H9 (cell line): ENCODE measurements at regions not wholly inside any gene's neighbourhood (a gene's known extent, or its start where the extent isn't known, plus 50 kb on each side); places are given as distances from the start of the nearest gene placed in this dataset.

Source experiments
- DNase-seq: peaks from one replicate; pipeline ENCODE4 v3.0.0-alpha.2; 2017
- H2AFZ ChIP-seq: one replicate; pipeline ENCODE4 v1.6.1; 2013; ENCODE audit warnings: mild to moderate bottlenecking, low read length, control low read depth, moderate library complexity
- H2AK5ac ChIP-seq: 2 replicates; pipeline ENCODE4 v1.6.1; 2013; ENCODE audit warnings: low read length, control low read depth, mixed read lengths; ENCODE audit not compliant: insufficient read length
- H2BK120ac ChIP-seq: one replicate; pipeline ENCODE4 v1.6.1; 2013; ENCODE audit warnings: low read depth, mild to moderate bottlenecking, low read length, control low read depth, inconsistent platforms; ENCODE audit not compliant: poor library complexity, severe bottlenecking
- H2BK12ac ChIP-seq: 2 replicates; pipeline ENCODE4 v1.6.1; 2013; ENCODE audit warnings: low read length, control low read depth, mixed read lengths, low read depth; ENCODE audit not compliant: insufficient read length
- H2BK15ac ChIP-seq: 2 replicates; pipeline ENCODE4 v1.6.1; 2013; ENCODE audit warnings: low read depth, low read length, control low read depth
- H2BK20ac ChIP-seq: one replicate; pipeline ENCODE4 v1.6.1; 2013; ENCODE audit warnings: low read depth, mild to moderate bottlenecking, low read length, control low read depth, inconsistent platforms; ENCODE audit not compliant: poor library complexity, severe bottlenecking
- H2BK5ac ChIP-seq: 2 replicates; pipeline ENCODE4 v1.6.1; 2013; ENCODE audit warnings: low read length, control low read depth, mixed read lengths; ENCODE audit not compliant: insufficient read length
- H3K14ac ChIP-seq: 2 replicates; pipeline ENCODE4 v1.6.1; 2013; ENCODE audit warnings: low read length, control low read depth; ENCODE audit not compliant: insufficient read depth
- H3K18ac ChIP-seq: 2 replicates; pipeline ENCODE4 v1.6.1; 2013; ENCODE audit warnings: low read depth, mild to moderate bottlenecking, mixed read lengths, low read length, control low read depth; ENCODE audit not compliant: insufficient read length
- H3K23ac ChIP-seq: 2 replicates; pipeline ENCODE4 v1.6.1; 2013; ENCODE audit warnings: low read length, control low read depth, mixed read lengths, low read depth; ENCODE audit not compliant: insufficient read length
- H3K23me2 ChIP-seq: 2 replicates; pipeline ENCODE4 v1.6.1; 2013; ENCODE audit warnings: low read depth, mild to moderate bottlenecking, mixed read lengths, low read length, control low read depth; ENCODE audit not compliant: insufficient read length, poor library complexity, severe bottlenecking
- H3K27ac ChIP-seq: 2 replicates; pipeline ENCODE4 v1.5.1; 2013; ENCODE audit warnings: low read length, control low read depth, mixed read lengths, low read depth; ENCODE audit not compliant: insufficient read length
- H3K27me3 ChIP-seq: 2 replicates; pipeline ENCODE4 v1.6.1; 2013; ENCODE audit warnings: low read length, control low read depth, inconsistent platforms; ENCODE audit not compliant: insufficient read depth
- H3K4ac ChIP-seq: 2 replicates; pipeline ENCODE4 v1.6.1; 2013; ENCODE audit warnings: low read depth, mild to moderate bottlenecking, control low read depth, inconsistent platforms, low read length, moderate library complexity
- H3K4me1 ChIP-seq: 2 replicates; pipeline ENCODE4 v1.6.1; 2013; ENCODE audit warnings: low read length, control low read depth, inconsistent platforms; ENCODE audit not compliant: insufficient read depth
- H3K4me2 ChIP-seq: 2 replicates; pipeline ENCODE4 v1.6.1; 2013; ENCODE audit warnings: low read length, control low read depth, mixed read lengths; ENCODE audit not compliant: insufficient read length, insufficient read depth
- H3K56ac ChIP-seq: 2 replicates; pipeline ENCODE4 v1.6.1; 2013; ENCODE audit warnings: low read depth, mild to moderate bottlenecking, mixed read lengths, low read length, control low read depth; ENCODE audit not compliant: insufficient read length
- H3K79me1 ChIP-seq: 2 replicates; pipeline ENCODE4 v1.6.1; 2013; ENCODE audit warnings: low read depth, mild to moderate bottlenecking, moderate library complexity, low read length, control low read depth, inconsistent platforms; ENCODE audit not compliant: insufficient read depth, poor library complexity, severe bottlenecking
- H3K79me2 ChIP-seq: 2 replicates; pipeline ENCODE4 v1.6.1; 2013; ENCODE audit warnings: low read length, control low read depth, inconsistent platforms; ENCODE audit not compliant: insufficient read depth
- H3K9ac ChIP-seq: 2 replicates; pipeline ENCODE4 v1.6.1; 2013; ENCODE audit warnings: low read length, control low read depth, mixed read lengths; ENCODE audit not compliant: insufficient read length; ENCODE audit errors: extremely low read depth
- H3K9me3 ChIP-seq: one replicate; pipeline ENCODE4 v1.6.1; 2013; ENCODE audit warnings: low read depth, low read length, inconsistent platforms; ENCODE audit not compliant: control insufficient read depth
- H3T11ph ChIP-seq: one replicate; pipeline ENCODE4 v1.6.1; 2013; ENCODE audit warnings: mild to moderate bottlenecking, low read length, control low read depth, inconsistent platforms
- H4K20me1 ChIP-seq: one replicate; pipeline ENCODE4 v1.6.1; 2013; ENCODE audit not compliant: control insufficient read depth, insufficient read length, insufficient read depth
- H4K5ac ChIP-seq: 2 replicates; pipeline ENCODE4 v1.6.1; 2013; ENCODE audit warnings: low read depth, mild to moderate bottlenecking, mixed read lengths, low read length, control low read depth; ENCODE audit not compliant: insufficient read length
- H4K8ac ChIP-seq: replicated peaks from 2 replicates; pipeline ENCODE4 v1.6.1; 2013; ENCODE audit warnings: low read length, control low read depth, mixed read lengths, low read depth; ENCODE audit not compliant: insufficient read length
- H4K91ac ChIP-seq: 2 replicates; pipeline ENCODE4 v1.6.1; 2013; ENCODE audit warnings: low read depth, mild to moderate bottlenecking, moderate library complexity, mixed read lengths, low read length, control low read depth; ENCODE audit not compliant: insufficient read length
- H3K27ac Mint-ChIP-seq, 3 experiments: 2 replicates in 2 of 3; 3 replicates in 1 of 3; pipeline ENCODE4 v1.8.0; 2020 to 2021; ENCODE audit warnings: mixed read lengths in 3 of 3, mild to moderate bottlenecking in 1 of 3, moderate library complexity in 1 of 3
- H3K27me3 Mint-ChIP-seq: 2 replicates; pipeline ENCODE4 v1.8.0; 2021; ENCODE audit warnings: low read depth, mild to moderate bottlenecking, moderate library complexity, mixed read lengths
- H3K36me3 Mint-ChIP-seq, 3 experiments: 2 replicates in 2 of 3; 3 replicates in 1 of 3; pipeline ENCODE4 v1.8.0; 2020 to 2021; ENCODE audit warnings: low read depth in 3 of 3, mixed read lengths in 3 of 3; ENCODE audit not compliant: insufficient read depth in 1 of 3
- H3K4me1 Mint-ChIP-seq, 2 experiments: 2 replicates each; pipeline ENCODE4 v1.8.0; 2020; ENCODE audit warnings: mixed read lengths in 2 of 2
- H3K4me3 Mint-ChIP-seq, 2 experiments: 2 replicates in 1 of 2; 3 replicates in 1 of 2; pipeline ENCODE4 v1.8.0; 2020 to 2021; ENCODE audit warnings: mild to moderate bottlenecking in 2 of 2, mixed read lengths in 2 of 2, moderate library complexity in 1 of 2
- H3K9me3 Mint-ChIP-seq, 2 experiments: 2 replicates in 1 of 2; 3 replicates in 1 of 2; pipeline ENCODE4 v1.8.0; 2020; ENCODE audit warnings: mild to moderate bottlenecking in 2 of 2, mixed read lengths in 2 of 2, moderate library complexity in 1 of 2
- CTCF ChIP-seq: fragments of 200-600 bp; sonication (generic); conservative IDR thresholded peaks from 3 replicates; pipeline ENCODE4 v1.8.0; 2021; ENCODE audit warnings: antibody characterized with exemption, mild to moderate bottlenecking
- WGBS: extraction: QIAGEN DNeasy Blood & Tissue Kit; methylation state at CpG from one replicate; pipeline ENCODE4 v1.1.7; 2013; ENCODE audit warnings: missing lambda C conversion rate, low lambda C conversion rate, mixed read lengths; ENCODE audit not compliant: insufficient read length; ENCODE audit errors: extremely low coverage; 5-methylcytosine and 5-hydroxymethylcytosine counted together

GRCh38 chr10:9994131-9994530, 1023.5 kb upstream of the CELF2 start:
- TF ChIP-seq CTCF, result no peak
- no CpG with 5 or more reads among the region's 3 CpGs for WGBS

More at GRCh38 chr10:9994131-9994530, 1023.5 kb upstream of the CELF2 start:
- H2BK5ac ChIP-seq, result no peak overlapping the region
- no peaks in the 10 kb centered on the region for H3K9me3 Mint-ChIP-seq
- no peak overlapping the region for H2AK5ac ChIP-seq
- H3K23me2 ChIP-seq, result no peaks in the 10 kb centered on the region
- H3K56ac ChIP-seq, result no peak overlapping the region
- H3K27ac Mint-ChIP-seq, result no peak overlapping the region
- H3K23ac ChIP-seq, result no peak overlapping the region
- H3K4me1 ChIP-seq, result no peaks in the 10 kb centered on the region
- no peaks in the 10 kb centered on the region for H4K20me1 ChIP-seq
- no peak overlapping the region for H3K14ac ChIP-seq
- no peaks in the 10 kb centered on the region for H3K79me2 ChIP-seq
- H3K9ac ChIP-seq, result no peak overlapping the region
- no peak overlapping the region for H2BK15ac ChIP-seq
- no peak overlapping the region for H2BK20ac ChIP-seq
- peaks cover 0 to 5% of the 10 kb centered on the region in 2 experiments; a peak in 2 of 4 replicates for H3K4me1 Mint-ChIP-seq
- no peaks in the 10 kb centered on the region; the same call in 1 of the 2 replicates for H3K27me3 Mint-ChIP-seq
- no peak overlapping the region for H3K18ac ChIP-seq
- no peak overlapping the region for H2BK12ac ChIP-seq
- H3K4me2 ChIP-seq, result no peak overlapping the region
- H4K8ac ChIP-seq, result no peak overlapping the region
- H3K9me3 ChIP-seq, result no peaks in the 10 kb centered on the region
- H3T11ph ChIP-seq, result no peak overlapping the region
- H3K36me3 Mint-ChIP-seq, result no peaks in the 10 kb centered on the region
- no peak overlapping the region for H2BK120ac ChIP-seq
- no peak overlapping the region for H3K27ac ChIP-seq
- no peak overlapping the region for H2AFZ ChIP-seq
- no peak for DNase-seq
- no peaks in the 10 kb centered on the region for H3K79me1 ChIP-seq
- no peak overlapping the region for H4K91ac ChIP-seq
- H3K4me3 Mint-ChIP-seq, result no peak overlapping the region
- no peak overlapping the region for H4K5ac ChIP-seq
- no peak overlapping the region for H3K4ac ChIP-seq
- no peaks in the 10 kb centered on the region for H3K27me3 ChIP-seq
